Ishikawa (cell line): ENCODE measurements at regions not wholly inside any gene's neighbourhood (a gene's known extent, or its start where the extent isn't known, plus 50 kb on each side); places are given as distances from the start of the nearest gene placed in this dataset.

ENCODE experiments used
- CEBPB ChIP-seq: IDR thresholded peaks from 2 replicates; pipeline ENCODE4 v1.6.1; 2012
- CREB1 ChIP-seq: IDR thresholded peaks from 2 replicates; pipeline ENCODE4 v1.6.1; 2012; ENCODE audit warnings: low read depth
- EGR1 ChIP-seq: IDR thresholded peaks from 2 replicates; pipeline ENCODE4 v1.6.1; 2012
- EP300 ChIP-seq: IDR thresholded peaks from 2 replicates; pipeline ENCODE4 v1.6.1; 2012; ENCODE audit warnings: borderline replicate concordance
- FOXM1 ChIP-seq: IDR thresholded peaks from 2 replicates; pipeline ENCODE4 v1.6.1; 2012; ENCODE audit warnings: low read depth, borderline replicate concordance
- MAX ChIP-seq: IDR thresholded peaks from 2 replicates; pipeline ENCODE4 v1.6.1; 2012
- NFIC ChIP-seq: IDR thresholded peaks from 2 replicates; pipeline ENCODE4 v1.6.1; 2012
- RAD21 ChIP-seq: IDR thresholded peaks from 2 replicates; pipeline ENCODE4 v1.6.1; 2012; ENCODE audit warnings: low read depth
- TAF1 ChIP-seq: IDR thresholded peaks from 2 replicates; pipeline ENCODE4 v1.6.1; 2012; ENCODE audit warnings: low read depth, mild to moderate bottlenecking
- YY1 ChIP-seq: IDR thresholded peaks from 2 replicates; pipeline ENCODE4 v1.6.1; 2012; ENCODE audit warnings: low read depth
- ZBTB7A ChIP-seq: IDR thresholded peaks from 2 replicates; pipeline ENCODE4 v1.6.1; 2012; ENCODE audit warnings: low read depth

GRCh38 chrX:10365532-10366265 is 208.9 kb downstream of the CLCN4 start:
- no peak for TF ChIP-seq MAX
- TF ChIP-seq CREB1 = no peak
- TF ChIP-seq ZBTB7A = no peak
- TF ChIP-seq YY1 = no peak
- no peak for TF ChIP-seq NFIC
- no peak for TF ChIP-seq TAF1
- TF ChIP-seq EP300 = no peak
- TF ChIP-seq CEBPB = no peak
- no peak for TF ChIP-seq FOXM1
- no peak for TF ChIP-seq RAD21
- TF ChIP-seq EGR1 = no peak
